Hematopoietic multipotent progenitor cell treated with erythropoietin and hydrocortisone succinate and interleukin-3 and kit ligand, for 4 days (in vitro differentiated cells): ENCODE measurements at regions not wholly inside any gene's neighbourhood (a gene's known extent, or its start where the extent isn't known, plus 50 kb on each side); places are given as distances from the start of the nearest gene placed in this dataset.
"Not testable (repeated sequence)": the region's sequence is repeated elsewhere in the genome, so short reads cannot be mapped to it uniquely, and the experiment has no call there.

ENCODE experiments used
- DNase-seq: peaks from one replicate; pipeline ENCODE4 v3.0.0-alpha.2; 2015

DNA sequence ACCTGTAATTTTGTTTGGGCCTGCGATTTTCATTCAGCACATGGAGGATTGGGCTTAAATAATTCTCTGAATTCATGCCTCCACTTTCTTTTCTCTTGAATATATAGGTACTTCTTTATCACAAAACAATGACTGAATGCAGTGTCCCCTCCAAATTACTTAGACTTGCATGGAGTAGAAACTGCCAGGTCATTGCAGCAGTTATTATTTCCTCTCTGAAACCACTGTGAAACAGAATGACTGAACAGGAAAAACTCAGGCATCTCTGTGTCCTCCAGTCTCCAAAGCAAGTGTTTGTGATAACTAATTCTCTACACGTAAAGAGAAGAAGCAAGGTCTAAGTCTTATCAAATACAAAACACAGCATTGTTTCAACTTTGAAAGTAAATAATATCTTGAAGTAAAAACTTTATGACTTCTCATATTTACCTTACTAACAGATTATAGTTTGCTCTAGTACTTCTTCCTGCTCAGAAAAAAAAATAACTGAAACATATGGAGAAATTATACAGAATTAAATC, 144.5 kb upstream of the DIAPH2 start:
- peak; percentile 61 for DNase-seq

DNA sequence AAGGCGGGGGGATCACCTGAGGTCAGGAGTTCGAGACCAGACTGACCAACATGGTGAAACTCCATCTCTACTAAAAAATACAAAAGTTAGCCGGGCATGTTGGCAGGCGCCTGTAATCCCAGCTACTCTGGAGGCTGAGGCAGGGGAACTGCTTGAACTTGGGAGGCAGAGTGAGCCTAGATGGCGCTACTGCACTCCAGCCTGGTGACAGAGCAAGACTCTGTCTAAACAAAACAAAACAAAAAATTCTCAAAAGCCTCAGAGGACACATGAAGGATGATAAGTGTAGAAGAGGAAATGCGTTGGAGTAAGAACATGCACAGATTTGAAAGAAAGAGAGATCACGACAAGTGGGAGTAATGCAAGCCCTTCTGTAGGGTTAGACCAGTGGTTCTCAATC, 138.4 kb upstream of the DIAPH2 start:
- DNase-seq = peak; percentile 3

DNA sequence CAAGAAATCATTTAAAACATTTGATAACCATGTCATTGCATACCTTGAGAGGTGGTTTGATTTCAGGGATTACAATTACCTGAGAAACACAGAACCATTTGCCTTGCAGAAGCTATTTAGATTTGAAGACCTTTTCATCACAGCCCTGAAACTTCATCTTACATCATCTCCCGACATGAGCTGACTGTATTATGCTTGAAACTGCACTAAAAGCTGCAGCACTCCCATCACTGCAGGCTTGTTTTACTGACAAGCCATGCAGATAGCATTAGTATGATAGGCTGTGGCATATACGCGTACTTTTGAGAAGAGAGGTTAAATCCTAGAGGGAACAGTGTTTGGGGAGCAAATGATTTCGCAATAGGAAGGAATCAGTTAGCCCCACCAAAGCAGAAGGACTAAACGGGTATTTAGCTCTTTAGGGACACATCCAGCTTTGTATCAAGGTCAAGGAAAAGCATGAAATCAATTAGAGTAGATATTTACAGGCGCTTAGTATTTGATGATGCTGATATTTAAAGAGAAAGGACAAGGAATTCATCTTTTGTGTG, 133.2 kb upstream of the DIAPH2 start:
- DNase-seq = no peak

- DNase-seq = no peak
Observed at GRCh38 chrX:96556886-96557285, 127.8 kb upstream of the DIAPH2 start.

DNA sequence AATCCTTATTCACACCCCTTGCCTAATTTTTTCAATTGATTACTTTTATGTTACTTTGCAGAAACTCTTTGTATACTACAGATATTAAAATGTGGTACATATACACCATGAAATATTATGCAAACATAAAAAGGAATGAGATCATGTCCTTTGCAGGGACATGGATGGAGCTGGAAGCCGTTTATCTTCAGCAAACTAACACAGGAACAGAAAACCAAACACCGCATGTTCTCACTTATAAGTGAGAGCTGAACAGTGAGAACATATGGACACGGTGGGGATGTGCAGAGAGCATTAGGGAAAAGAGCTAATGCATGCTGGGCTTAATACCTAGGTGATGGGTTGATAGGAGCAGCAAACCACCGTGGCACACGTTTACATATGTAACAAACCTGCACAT, 123.5 kb upstream of the DIAPH2 start:
- not testable (repeated sequence) for DNase-seq

DNA sequence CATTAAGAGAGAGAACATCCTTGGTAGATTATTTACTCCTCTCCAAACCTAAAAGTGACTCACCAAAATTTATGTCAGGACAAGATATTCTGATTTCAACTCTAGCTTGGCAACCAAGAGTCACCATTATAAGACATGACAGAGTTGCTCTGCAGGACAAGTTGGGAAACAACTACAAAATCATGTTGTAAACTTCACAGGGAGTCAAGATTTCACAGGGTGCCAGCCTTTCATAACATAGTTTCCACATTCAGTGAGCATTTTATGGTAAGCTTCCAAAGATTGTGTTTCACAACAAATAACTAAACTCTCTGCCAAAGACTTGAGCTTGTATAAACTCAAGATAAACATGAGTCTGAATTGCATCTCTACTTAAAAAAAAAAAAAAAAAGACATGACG, 121.0 kb upstream of the DIAPH2 start:
- DNase-seq = no peak

DNA sequence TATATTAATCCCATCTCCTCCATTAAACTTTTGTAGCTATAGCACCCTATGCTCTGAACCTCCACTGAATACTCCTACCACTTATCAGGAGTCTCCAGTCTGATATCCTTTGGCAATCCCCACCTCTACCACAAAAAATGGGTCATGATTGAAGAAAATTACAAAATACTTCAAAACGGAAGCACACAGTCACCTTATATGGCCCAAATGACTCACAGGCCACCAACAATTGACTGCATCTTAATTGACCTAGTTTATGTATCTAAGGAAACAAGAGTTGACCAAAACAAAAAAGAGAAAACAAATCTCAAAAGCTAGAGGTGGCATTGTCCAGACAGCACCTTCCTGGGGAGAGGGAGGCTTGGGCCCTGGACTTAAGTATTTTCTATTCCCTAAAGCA, 120.0 kb upstream of the DIAPH2 start:
- no peak for DNase-seq

DNA sequence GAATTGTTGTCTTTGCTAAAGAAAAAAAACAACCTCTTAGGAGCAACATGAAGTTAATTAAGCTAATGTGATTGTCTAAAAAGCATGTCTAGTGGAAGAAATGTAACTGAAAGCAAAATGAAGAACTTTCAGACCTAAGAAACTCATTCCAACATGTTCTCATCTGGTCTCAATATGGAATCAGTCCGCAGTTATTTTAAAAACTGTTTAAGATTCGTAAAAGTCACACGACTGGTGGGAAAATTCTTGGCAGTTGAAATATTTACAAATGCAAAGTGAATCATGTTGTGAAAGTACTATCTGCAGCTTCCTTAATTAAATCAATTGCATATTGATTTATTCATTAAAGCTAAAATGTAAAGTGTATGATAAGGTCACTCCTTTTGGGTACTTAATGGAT, 117.8 kb upstream of the DIAPH2 start:
- no peak for DNase-seq

DNA sequence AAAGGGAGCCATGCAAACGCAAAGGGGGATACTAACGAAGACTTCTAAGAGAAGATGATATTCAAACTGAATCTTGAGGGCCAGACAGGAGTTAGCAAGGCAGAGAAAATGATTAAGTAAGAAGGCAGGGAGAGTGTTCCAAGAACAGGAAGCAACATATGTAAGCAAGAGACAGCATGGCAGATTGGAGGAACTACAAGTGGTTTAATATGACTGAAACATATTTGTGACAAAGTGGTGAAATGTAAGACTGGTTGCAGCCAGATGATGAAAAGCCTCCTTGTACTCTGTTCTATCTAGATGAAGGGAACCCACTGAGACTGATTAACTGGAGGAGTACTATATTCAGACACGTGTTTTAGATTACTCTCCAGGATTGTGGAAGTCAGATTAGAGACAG, 116.6 kb upstream of the DIAPH2 start:
- DNase-seq = peak; percentile 27

DNA sequence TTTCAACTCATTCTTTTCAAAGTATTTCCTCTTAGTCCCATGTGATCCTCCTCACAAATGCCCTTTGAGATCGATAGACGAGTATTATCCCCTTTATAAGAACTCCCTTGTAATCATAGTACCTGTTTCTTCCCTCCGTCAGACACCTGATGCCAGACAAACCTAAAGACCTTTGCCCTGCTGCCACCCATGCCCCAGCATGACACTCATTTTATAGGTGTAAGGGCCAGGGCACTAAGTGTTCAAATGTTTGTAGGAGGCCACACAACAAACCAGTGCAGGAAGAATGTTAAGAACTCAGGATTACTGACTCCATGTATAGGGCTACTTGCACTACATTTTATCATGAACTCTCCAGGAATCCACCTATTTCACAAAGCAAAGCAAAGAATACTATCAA, 115.6 kb upstream of the DIAPH2 start:
- DNase-seq = no peak

- DNase-seq = no peak
Observed at GRCh38 chrX:96575011-96575410, 109.6 kb upstream of the DIAPH2 start.

GRCh38 chrX:96576368-96576767, 108.3 kb upstream of the DIAPH2 start:
- no peak for DNase-seq

DNA sequence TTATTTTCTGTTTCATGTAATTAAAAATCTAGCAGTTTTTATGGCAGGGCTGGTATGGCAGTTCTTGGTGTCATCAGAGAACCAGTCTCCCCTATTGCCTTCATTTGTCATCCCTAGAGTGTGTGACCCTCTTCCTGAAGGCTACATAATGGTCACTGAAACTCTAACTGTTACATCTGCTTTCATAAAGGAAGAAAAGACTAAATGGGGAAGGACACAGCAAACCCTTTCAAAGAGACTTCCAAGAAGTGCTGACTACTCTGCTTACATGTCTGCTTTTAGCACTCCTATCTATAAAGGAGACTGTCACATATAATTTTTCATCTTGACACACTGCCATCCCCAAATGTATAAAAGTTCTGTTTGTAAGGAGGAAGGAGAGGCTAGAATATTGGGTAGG, 105.9 kb upstream of the DIAPH2 start:
- DNase-seq = no peak

- DNase-seq = no peak
Observed at GRCh38 chrX:96579252-96579651, 105.4 kb upstream of the DIAPH2 start.

GRCh38 chrX:96590403-96590802, 94.2 kb upstream of the DIAPH2 start:
- DNase-seq = no peak

DNA sequence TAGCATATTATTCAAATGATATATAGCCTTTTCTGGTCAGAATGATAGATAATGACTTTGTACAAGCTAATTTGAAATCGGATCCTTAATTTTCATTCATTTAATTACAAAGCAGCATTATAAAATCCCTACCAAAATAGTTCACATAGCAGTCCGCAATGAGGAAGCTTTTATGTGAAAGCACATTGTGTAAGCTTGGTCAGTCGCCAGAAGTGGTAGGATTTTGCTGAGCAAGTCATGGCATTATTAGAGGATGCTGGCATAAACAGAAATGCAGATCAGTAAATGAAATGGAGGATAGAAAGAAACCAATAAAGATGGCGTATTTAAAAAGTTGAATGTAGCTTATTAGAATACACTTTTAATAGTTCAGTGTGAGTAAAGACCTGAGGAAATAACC, 93.2 kb upstream of the DIAPH2 start:
- DNase-seq = no peak

DNA sequence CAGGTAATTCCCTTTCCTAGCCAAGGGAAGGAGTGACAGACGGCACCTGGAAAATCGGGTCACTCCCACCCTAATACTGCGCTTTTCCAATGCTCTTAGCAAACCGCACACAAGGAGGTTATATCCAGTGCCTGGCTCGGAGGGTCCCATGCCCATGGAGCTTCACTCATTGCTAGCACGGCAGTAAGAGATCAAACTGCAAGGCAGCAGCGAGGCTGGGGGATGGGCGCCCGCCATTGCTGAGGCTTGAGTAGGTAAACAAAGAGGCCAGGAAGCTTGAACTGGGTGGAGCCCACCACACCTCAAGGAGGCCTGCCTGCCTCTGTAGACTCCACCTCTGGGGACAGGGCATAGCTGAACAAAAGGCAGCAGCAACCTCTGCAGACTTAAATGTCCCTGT, 86.8 kb upstream of the DIAPH2 start:
- DNase-seq = not testable (repeated sequence)

GRCh38 chrX:96611619-96612362, 72.9 kb upstream of the DIAPH2 start:
- no peak for DNase-seq

- DNase-seq = no peak
Observed at GRCh38 chrX:96615448-96615847, 69.2 kb upstream of the DIAPH2 start.

DNA sequence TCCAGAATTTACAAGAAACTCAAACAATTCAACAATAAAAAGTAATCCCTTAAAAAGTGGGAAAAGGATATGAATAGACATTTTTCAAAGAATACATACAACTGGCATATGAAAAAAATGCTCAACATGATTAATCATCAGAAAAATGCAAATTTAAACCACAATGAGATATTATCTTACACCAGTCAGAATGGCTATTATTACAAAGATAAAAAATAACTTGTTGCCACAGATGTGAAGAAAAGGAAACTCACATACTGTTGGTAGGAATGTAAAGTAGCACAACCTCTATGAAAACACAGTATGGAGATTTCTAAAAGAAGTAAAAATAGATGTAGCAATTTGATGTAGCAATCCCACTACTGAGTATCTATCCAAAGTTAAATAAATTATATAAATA, 65.1 kb upstream of the DIAPH2 start:
- DNase-seq = peak; percentile 0

GRCh38 chrX:96621811-96622210, 62.8 kb upstream of the DIAPH2 start:
- no peak for DNase-seq
